ENCODE measurements at regions not wholly inside any gene's neighbourhood (a gene's known extent, or its start where the extent isn't known, plus 50 kb on each side); places are given as distances from the start of the nearest gene placed in this dataset.
"Not testable (repeated sequence)": the region's sequence is repeated elsewhere in the genome, so short reads cannot be mapped to it uniquely, and the experiment has no call there.

GRCh38 chr18:30800800-30801199 is 241.7 kb downstream of the DSC3 start:
- Histone ChIP-seq H3K36me3 (ENCODE audit: control insufficient read depth, insufficient read depth, low read length) (no peaks in the 10 kb centered on the region), H3K27me3 (ENCODE audit: control insufficient read depth, insufficient read depth, low read length) (no peaks in the 10 kb centered on the region), H3K4me3 (ENCODE audit: low read depth, low read length) (no peak overlapping the region)
- TF ChIP-seq CTCF (IDR thresholded peaks at IDR 0.05; ENCODE audit: insufficient read depth, low read length, poor library complexity, severe bottlenecking): no peak
- DNase-seq (ENCODE audit: low read depth): no peak

GRCh38 chr18:30792051-30792450 is 250.5 kb downstream of the DSC3 start:
- DNase-seq (ENCODE audit: low read depth): no peak
- no peaks in the 10 kb centered on the region for H3K36me3 ChIP-seq (ENCODE audit: control insufficient read depth, insufficient read depth, low read length)
- TF ChIP-seq CTCF (IDR thresholded peaks at IDR 0.05; ENCODE audit: insufficient read depth, low read length, poor library complexity, severe bottlenecking): no peak

GRCh38 chr18:30788411-30788991 is 254.0 kb downstream of the DSC3 start:
- H3K4me3 ChIP-seq (ENCODE audit: low read depth, low read length); H3K36me3 ChIP-seq (ENCODE audit: control insufficient read depth, insufficient read depth, low read length); DNase-seq (ENCODE audit: low read depth); H3K27me3 ChIP-seq (ENCODE audit: control insufficient read depth, insufficient read depth, low read length): not testable (repeated sequence)

More at GRCh38 chr18:30792051-30792450, 250.5 kb downstream of the DSC3 start:
- H3K27me3 ChIP-seq (ENCODE audit: control insufficient read depth, insufficient read depth, low read length): no peaks in the 10 kb centered on the region
- H3K4me3 ChIP-seq (ENCODE audit: low read depth, low read length): no peak overlapping the region

- no peak overlapping the region for H3K4me3 ChIP-seq (ENCODE audit: low read depth, low read length)
- no peaks in the 10 kb centered on the region for H3K27me3 ChIP-seq (ENCODE audit: control insufficient read depth, insufficient read depth, low read length)
- no peaks in the 10 kb centered on the region for H3K36me3 ChIP-seq (ENCODE audit: control insufficient read depth, insufficient read depth, low read length)
- no peak for TF ChIP-seq CTCF (IDR thresholded peaks at IDR 0.05; ENCODE audit: insufficient read depth, low read length, poor library complexity, severe bottlenecking)
- no peak for DNase-seq (ENCODE audit: low read depth)
These were observed 255.1 kb downstream of the DSC3 start for GRCh38 chr18:30787410-30787809.

- Histone ChIP-seq H3K27me3 (ENCODE audit: control insufficient read depth, insufficient read depth, low read length) (no peaks in the 10 kb centered on the region), H3K4me3 (ENCODE audit: low read depth, low read length) (no peak overlapping the region), H3K36me3 (ENCODE audit: control insufficient read depth, insufficient read depth, low read length) (no peaks in the 10 kb centered on the region)
- no peak for TF ChIP-seq CTCF (IDR thresholded peaks at IDR 0.05; ENCODE audit: insufficient read depth, low read length, poor library complexity, severe bottlenecking)
- no peak for DNase-seq (ENCODE audit: low read depth)
These were observed 260.9 kb downstream of the DSC3 start for GRCh38 chr18:30781601-30782000.

GRCh38 chr18:30775629-30776028 is 266.9 kb downstream of the DSC3 start:
- no peak for DNase-seq (ENCODE audit: low read depth)
- Histone ChIP-seq H3K27me3 (ENCODE audit: control insufficient read depth, insufficient read depth, low read length) (no peaks in the 10 kb centered on the region), H3K4me3 (ENCODE audit: low read depth, low read length) (no peak overlapping the region), H3K36me3 (ENCODE audit: control insufficient read depth, insufficient read depth, low read length) (no peaks in the 10 kb centered on the region)
- TF ChIP-seq CTCF (IDR thresholded peaks at IDR 0.05; ENCODE audit: insufficient read depth, low read length, poor library complexity, severe bottlenecking): no peak

- not testable (repeated sequence) for H3K27me3 ChIP-seq (ENCODE audit: control insufficient read depth, insufficient read depth, low read length); DNase-seq (ENCODE audit: low read depth); H3K4me3 ChIP-seq (ENCODE audit: low read depth, low read length); H3K36me3 ChIP-seq (ENCODE audit: control insufficient read depth, insufficient read depth, low read length)
These were observed 270.4 kb downstream of the DSC3 start for GRCh38 chr18:30772170-30772569.
